Right atrium auricular region (tissue), 2 donors: ENCODE measurements at regions not wholly inside any gene's neighbourhood (a gene's known extent, or its start where the extent isn't known, plus 50 kb on each side); places are given as distances from the start of the nearest gene placed in this dataset.

Source experiments
- DNase-seq: peaks from one replicate; pipeline ENCODE4 v3.0.0-alpha.2; 2019; ENCODE audit warnings: low spot score
- H3K27ac ChIP-seq, 2 donors: fragments of 200-600 bp; sonication (generic); 1 replicate in 1 of 2; 2 replicates in 1 of 2; pipeline ENCODE4 v1.5.1; 2016 to 2019
- H3K27me3 ChIP-seq, 2 donors: fragments of 200-600 bp; sonication (generic); one replicate each; pipeline versions ENCODE4 v1.5.1 to v1.6.0; 2017 to 2019
- H3K36me3 ChIP-seq: fragments of 200-600 bp; sonication (generic); one replicate; pipeline ENCODE4 v1.5.1; 2016
- H3K4me1 ChIP-seq, 2 donors: fragments of 200-600 bp; sonication (generic); one replicate each; pipeline versions ENCODE4 v1.5.1 to v1.6.0; 2017 to 2019
- H3K4me3 ChIP-seq, 2 donors: fragments of 200-600 bp; sonication (generic); 1 replicate in 1 of 2; 2 replicates in 1 of 2; pipeline ENCODE4 v1.5.1; 2017 to 2019; ENCODE audit warnings: mild to moderate bottlenecking in 1 of 2, moderate library complexity in 1 of 2
- H3K9me3 ChIP-seq, 2 donors: fragments of 200-600 bp; sonication (generic); one replicate each; pipeline ENCODE4 v1.5.1; 2019
- CTCF ChIP-seq, 2 donors: fragments of 200-600 bp; sonication (generic); IDR thresholded peaks; one replicate each; pipeline ENCODE4 v1.5.1; 2019; ENCODE audit warnings: antibody characterized with exemption in 2 of 2

- TF ChIP-seq CTCF (IDR thresholded peaks at IDR 0.05): no peak
- Histone ChIP-seq H3K4me1 (no peaks in the 10 kb centered on the region), H3K4me3 (no peak overlapping the region), H3K36me3 (no peaks in the 10 kb centered on the region), H3K27ac (no peak overlapping the region), H3K9me3 (no peaks in the 10 kb centered on the region), H3K27me3 (no peaks in the 10 kb centered on the region)
- DNase-seq: no peak
Measured at GRCh38 chr1:38746941-38747600, 112.5 kb downstream of the RRAGC start.

GRCh38 chr1:38746402-38746935 lies 113.1 kb downstream of the RRAGC start:
- TF ChIP-seq CTCF (IDR thresholded peaks at IDR 0.05): no peak
- Histone ChIP-seq H3K4me3 (no peak overlapping the region), H3K9me3 (no peaks in the 10 kb centered on the region), H3K27ac (no peak overlapping the region), H3K27me3 (no peaks in the 10 kb centered on the region), H3K4me1 (no peaks in the 10 kb centered on the region), H3K36me3 (no peaks in the 10 kb centered on the region)
- DNase-seq: no peak

DNA sequence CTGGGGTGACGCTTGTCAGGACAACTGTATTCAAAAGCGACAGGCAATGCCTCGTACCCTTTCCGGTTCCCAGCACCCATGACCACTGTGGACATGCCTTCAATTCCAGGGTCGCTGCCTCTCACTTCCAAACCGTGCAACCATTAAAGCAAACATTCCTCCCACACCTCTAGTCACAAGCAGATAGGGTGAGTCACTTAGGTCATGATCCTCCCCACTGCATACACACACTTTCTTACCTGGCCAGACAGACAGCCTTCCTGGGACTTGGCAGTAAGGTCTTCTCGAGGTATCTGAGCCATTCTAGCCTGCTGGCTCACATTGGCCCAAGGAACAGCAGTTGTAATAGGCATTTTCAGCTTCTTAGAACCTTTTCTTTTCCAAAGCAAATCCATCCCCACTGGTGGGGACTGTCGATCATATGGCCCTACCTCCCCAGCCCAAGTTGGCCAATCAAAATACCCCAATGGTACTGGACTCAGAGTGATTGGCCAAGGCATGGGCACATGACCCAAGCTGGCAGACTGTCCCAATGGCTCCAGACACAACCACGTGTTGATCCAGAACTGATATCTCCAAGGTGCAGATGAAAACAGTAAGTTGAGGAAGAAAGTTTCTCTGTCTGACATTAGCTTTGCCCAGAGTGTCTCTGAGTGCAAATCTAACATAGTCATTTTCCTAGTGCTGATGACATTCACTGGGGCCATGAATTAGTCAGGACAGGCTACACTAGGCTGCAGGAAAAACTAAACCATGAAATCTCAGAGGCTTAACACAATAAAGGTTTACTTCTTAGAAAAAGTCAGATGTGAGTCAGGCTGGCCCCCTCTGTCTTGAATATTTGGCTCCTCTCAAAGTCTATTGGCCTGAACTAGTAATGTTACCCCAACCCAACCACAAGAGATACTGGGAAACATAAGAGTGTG lies 113.8 kb downstream of the RRAGC start:
- H3K27me3 ChIP-seq: no peaks in the 10 kb centered on the region
- DNase-seq: no peak
- H3K27ac ChIP-seq: no peak overlapping the region
- H3K9me3 ChIP-seq: no peaks in the 10 kb centered on the region
- H3K36me3 ChIP-seq: no peaks in the 10 kb centered on the region
- no peak overlapping the region for H3K4me3 ChIP-seq
- no peaks in the 10 kb centered on the region for H3K4me1 ChIP-seq
- no peak for TF ChIP-seq CTCF (IDR thresholded peaks at IDR 0.05)

GRCh38 chr1:38744452-38745350 lies 114.9 kb downstream of the RRAGC start:
- H3K36me3 ChIP-seq: no peaks in the 10 kb centered on the region
- no peaks in the 10 kb centered on the region for H3K4me1 ChIP-seq
- DNase-seq: no peak
- no peak for TF ChIP-seq CTCF (IDR thresholded peaks at IDR 0.05)
- no peak overlapping the region for H3K27ac ChIP-seq
- no peak overlapping the region for H3K4me3 ChIP-seq
- no peaks in the 10 kb centered on the region for H3K9me3 ChIP-seq
- no peaks in the 10 kb centered on the region for H3K27me3 ChIP-seq

- Histone ChIP-seq H3K9me3 (no peaks in the 10 kb centered on the region), H3K4me3 (no peak overlapping the region), H3K4me1 (no peaks in the 10 kb centered on the region), H3K36me3 (no peaks in the 10 kb centered on the region), H3K27ac (no peak overlapping the region), H3K27me3 (no peaks in the 10 kb centered on the region)
- DNase-seq: no peak
- no peak for TF ChIP-seq CTCF (IDR thresholded peaks at IDR 0.05)
Measured at GRCh38 chr1:38743184-38743583, 116.4 kb downstream of the RRAGC start.
